ENCODE measurements at regions not wholly inside any gene's neighbourhood (a gene's known extent, or its start where the extent isn't known, plus 50 kb on each side); places are given as distances from the start of the nearest gene placed in this dataset.

GRCh38 chr3:112765531-112765930, 81.1 kb downstream of the CD200R1L start:
- no peak for TF ChIP-seq CTCF (IDR thresholded peaks at IDR 0.05; ENCODE audit: control insufficient read depth, extremely low read depth, insufficient read depth)
- H3K4me3 ChIP-seq (ENCODE audit: low read depth, low read length), result no peak overlapping the region
- no peak for DNase-seq (ENCODE audit: low read depth)

- TF ChIP-seq CTCF (IDR thresholded peaks at IDR 0.05; ENCODE audit: control insufficient read depth, extremely low read depth, insufficient read depth), result no peak
- no peak overlapping the region for H3K4me3 ChIP-seq (ENCODE audit: low read depth, low read length)
- DNase-seq (ENCODE audit: low read depth), result no peak
These were observed 83.4 kb downstream of the CD200R1L start for GRCh38 chr3:112763258-112763657.

GRCh38 chr3:112761062-112761638, 85.5 kb downstream of the CD200R1L start:
- no peak overlapping the region for H3K4me3 ChIP-seq (ENCODE audit: low read depth, low read length)
- no peak for DNase-seq (ENCODE audit: low read depth)
- TF ChIP-seq CTCF (IDR thresholded peaks at IDR 0.05; ENCODE audit: control insufficient read depth, extremely low read depth, insufficient read depth), result no peak

GRCh38 chr3:112759681-112760080, 87.0 kb downstream of the CD200R1L start:
- H3K4me3 ChIP-seq (ENCODE audit: low read depth, low read length), result no peak overlapping the region
- no peak for TF ChIP-seq CTCF (IDR thresholded peaks at IDR 0.05; ENCODE audit: control insufficient read depth, extremely low read depth, insufficient read depth)
- no peak for DNase-seq (ENCODE audit: low read depth)

- no peak for TF ChIP-seq CTCF (IDR thresholded peaks at IDR 0.05; ENCODE audit: control insufficient read depth, extremely low read depth, insufficient read depth)
- DNase-seq (ENCODE audit: low read depth), result no peak
These were observed 87.5 kb downstream of the CD200R1L start for GRCh38 chr3:112759210-112759609.

GRCh38 chr3:112757197-112757596, 89.5 kb downstream of the CD200R1L start:
- TF ChIP-seq CTCF (IDR thresholded peaks at IDR 0.05; ENCODE audit: control insufficient read depth, extremely low read depth, insufficient read depth), result no peak
- no peak overlapping the region for H3K4me3 ChIP-seq (ENCODE audit: low read depth, low read length)
- no peak for DNase-seq (ENCODE audit: low read depth)

More at GRCh38 chr3:112759210-112759609, 87.5 kb downstream of the CD200R1L start:
- no peak overlapping the region for H3K4me3 ChIP-seq (ENCODE audit: low read depth, low read length)
